OCI-LY3 (cell line): ENCODE measurements at regions not wholly inside any gene's neighbourhood (a gene's known extent, or its start where the extent isn't known, plus 50 kb on each side); places are given as distances from the start of the nearest gene placed in this dataset.

Experiments
- EZH2phosphoT487 ChIP-seq: fragments of 200-600 bp; shearing (Covaris generic); IDR thresholded peaks from 2 replicates; pipeline ENCODE4 v1.6.1; 2018; ENCODE audit warnings: antibody characterized with exemption, mixed run types, low read depth
- TF ChIP-seq, protein P1 (sequence below): fragments of 200-600, 300-600 bp; sonication (generic); IDR thresholded peaks from 2 replicates; pipeline ENCODE4 v1.5.1; 2014; ENCODE audit warnings: antibody characterized with exemption, low read length, low read depth

DNA sequence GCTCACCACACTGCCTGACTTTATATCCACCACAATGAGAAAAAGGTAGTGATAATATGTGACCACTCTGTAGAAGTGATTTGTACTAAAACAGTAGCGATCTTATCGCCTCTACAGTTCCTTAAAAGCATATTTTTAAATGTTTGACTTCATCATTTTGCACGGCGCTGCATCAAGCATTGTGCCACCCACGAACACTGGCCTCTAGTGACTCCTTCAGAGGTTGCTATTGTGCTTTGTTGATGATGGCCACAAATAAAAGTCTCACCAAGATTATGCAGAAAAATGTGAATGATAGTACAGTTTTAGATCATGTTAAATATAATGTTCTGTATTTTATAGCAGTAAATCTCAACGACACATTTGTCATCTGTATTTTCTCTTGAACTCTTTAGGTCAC is 186.5 kb upstream of the NCAM2 start:
- TF ChIP-seq, protein P1, sequence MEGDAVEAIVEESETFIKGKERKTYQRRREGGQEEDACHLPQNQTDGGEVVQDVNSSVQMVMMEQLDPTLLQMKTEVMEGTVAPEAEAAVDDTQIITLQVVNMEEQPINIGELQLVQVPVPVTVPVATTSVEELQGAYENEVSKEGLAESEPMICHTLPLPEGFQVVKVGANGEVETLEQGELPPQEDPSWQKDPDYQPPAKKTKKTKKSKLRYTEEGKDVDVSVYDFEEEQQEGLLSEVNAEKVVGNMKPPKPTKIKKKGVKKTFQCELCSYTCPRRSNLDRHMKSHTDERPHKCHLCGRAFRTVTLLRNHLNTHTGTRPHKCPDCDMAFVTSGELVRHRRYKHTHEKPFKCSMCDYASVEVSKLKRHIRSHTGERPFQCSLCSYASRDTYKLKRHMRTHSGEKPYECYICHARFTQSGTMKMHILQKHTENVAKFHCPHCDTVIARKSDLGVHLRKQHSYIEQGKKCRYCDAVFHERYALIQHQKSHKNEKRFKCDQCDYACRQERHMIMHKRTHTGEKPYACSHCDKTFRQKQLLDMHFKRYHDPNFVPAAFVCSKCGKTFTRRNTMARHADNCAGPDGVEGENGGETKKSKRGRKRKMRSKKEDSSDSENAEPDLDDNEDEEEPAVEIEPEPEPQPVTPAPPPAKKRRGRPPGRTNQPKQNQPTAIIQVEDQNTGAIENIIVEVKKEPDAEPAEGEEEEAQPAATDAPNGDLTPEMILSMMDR = no peak
- no peak for TF ChIP-seq EZH2phosphoT487
